ENCODE measurements at regions not wholly inside any gene's neighbourhood (a gene's known extent, or its start where the extent isn't known, plus 50 kb on each side); places are given as distances from the start of the nearest gene placed in this dataset.

DNA sequence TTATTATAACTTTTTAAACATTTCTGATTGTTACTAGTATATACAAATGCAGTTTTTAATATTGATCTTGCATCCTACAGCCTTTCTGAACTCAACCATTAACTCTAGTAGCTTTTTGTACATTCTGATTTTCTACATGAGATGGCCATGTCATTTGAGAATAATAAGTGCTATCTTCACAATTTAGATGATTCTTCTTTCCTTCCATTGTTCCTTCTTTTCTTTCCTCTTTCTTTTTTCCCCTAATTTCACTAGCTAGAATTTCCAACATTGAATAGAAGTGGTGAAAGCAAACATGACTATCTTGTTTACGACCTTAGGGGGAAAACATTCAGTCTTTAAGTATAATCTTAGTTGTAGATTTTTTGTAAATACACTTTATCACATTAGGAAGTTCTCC lies 128.2 kb upstream of the PRSS16 start:
- Mint-ChIP-seq H3K27me3 (peaks cover 3 to 5% of the 10 kb centered on the region in 2 donors), H3K27ac (no peak overlapping the region), H3K9me3 (no peaks in the 10 kb centered on the region), H3K4me1 (peaks cover 0 to 11% (median 7%) of the 10 kb centered on the region in 3 donors), H3K4me3 (no peak overlapping the region), H3K36me3 (no peaks in the 10 kb centered on the region)
- CTCF ChIA-PET = interaction anchor here (0.6 to 1.4 kb wide), 2 partner anchors 8 to 1102 kb away, joined by 3 to 4 read pairs; a partner anchor contains a TSS
- H3K27me3 ChIP-seq (replicated peaks in 1 of 2; ENCODE audit: control insufficient read depth in 2 of 2, extremely low read depth in 1 of 2, insufficient read depth in 2 of 2, low read length in 1 of 2) = peaks cover 0 to 11% of the 10 kb centered on the region in 2 experiments
- DNase-seq (no peak), ATAC-seq (replicated peaks in 1 of 4) (no peak)
- H3K4me1 ChIP-seq (ENCODE audit: control insufficient read depth in 1 of 2, extremely low read depth in 1 of 2, insufficient read depth in 2 of 2, low read length in 2 of 2) = peaks cover 0 to 3% of the 10 kb centered on the region in 2 experiments
- peaks cover 0 to 3% of the 10 kb centered on the region in 2 donors for H3K36me3 ChIP-seq (ENCODE audit: control insufficient read depth in 2 of 2, extremely low read depth in 1 of 2, insufficient read depth in 1 of 2, low read length in 1 of 2)
- no peak overlapping the region for H3K27ac ChIP-seq (ENCODE audit: low read length)
- H3K9me3 ChIP-seq = no peaks in the 10 kb centered on the region
- H3K4me3 ChIP-seq (ENCODE audit: control insufficient read depth in 1 of 2, extremely low read depth in 1 of 2, low read length in 1 of 2) = no peak overlapping the region
- WGBS (ENCODE audit: insufficient coverage) = no CpG with 5 or more reads among the region's 1 CpG
- POLR2A ChIA-PET = interaction anchor here (0.5 to 0.6 kb wide), 3 partner anchors 9 to 902 kb away, joined by 3 to 6 read pairs (median 4); no protein-coding TSS in a partner anchor

DNA sequence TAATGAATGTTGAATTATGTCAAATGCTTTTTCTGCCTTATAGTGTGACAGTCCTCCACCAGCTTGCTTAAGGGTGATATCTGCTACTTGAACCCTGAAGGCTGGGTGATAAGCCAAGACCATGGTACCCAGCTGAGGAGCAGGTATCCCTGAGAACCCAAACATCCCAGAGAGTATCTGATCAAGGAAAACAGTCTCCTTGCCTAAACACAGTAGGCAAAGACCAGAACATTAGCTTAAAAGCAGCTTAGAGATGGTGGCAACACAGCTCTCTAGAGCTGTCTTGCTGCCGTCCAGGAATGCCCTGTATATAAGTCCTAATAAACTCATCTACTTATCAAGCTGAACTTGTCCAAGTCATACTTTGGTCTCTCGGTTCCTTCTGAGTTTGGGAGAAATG lies 127.7 kb upstream of the PRSS16 start:
- ChIA-PET POLR2A (interaction anchor here in 1 of 2 donors (0.6 kb wide), 2 partner anchors 833 to 903 kb away, joined by 3 to 4 read pairs; no protein-coding TSS in a partner anchor), CTCF (interaction anchor here in 1 of 2 donors (0.6 kb wide), 1 partner anchor 1102 kb away, joined by 4 read pairs; a partner anchor contains a TSS)
- Histone ChIP-seq H3K36me3 (ENCODE audit: control insufficient read depth in 2 of 2, extremely low read depth in 1 of 2, insufficient read depth in 1 of 2, low read length in 1 of 2) (peaks cover 0 to 3% of the 10 kb centered on the region in 2 donors), H3K4me3 (ENCODE audit: control insufficient read depth in 1 of 2, extremely low read depth in 1 of 2, low read length in 1 of 2) (no peak overlapping the region), H3K27ac (ENCODE audit: low read length) (no peak overlapping the region), H3K27me3 (replicated peaks in 1 of 2; ENCODE audit: control insufficient read depth in 2 of 2, extremely low read depth in 1 of 2, insufficient read depth in 2 of 2, low read length in 1 of 2) (peaks cover 0 to 7% of the 10 kb centered on the region in 2 experiments), H3K9me3 (no peaks in the 10 kb centered on the region), H3K4me1 (ENCODE audit: control insufficient read depth in 1 of 2, extremely low read depth in 1 of 2, insufficient read depth in 2 of 2, low read length in 2 of 2) (peaks cover 0 to 3% of the 10 kb centered on the region in 2 experiments)
- H3K27me3 Mint-ChIP-seq = peaks cover 2 to 3% of the 10 kb centered on the region in 2 donors
- ATAC-seq (replicated peaks in 1 of 4) (no peak), DNase-seq (no peak)
- no peak overlapping the region for H3K4me3 Mint-ChIP-seq
- H3K27ac Mint-ChIP-seq = no peak overlapping the region
- no peaks in the 10 kb centered on the region for H3K9me3 Mint-ChIP-seq
- peaks cover 0 to 11% (median 7%) of the 10 kb centered on the region in 3 donors for H3K4me1 Mint-ChIP-seq
- no CpG with 5 or more reads among the region's 2 CpGs for WGBS (ENCODE audit: insufficient coverage)
- no peaks in the 10 kb centered on the region for H3K36me3 Mint-ChIP-seq

- Mint-ChIP-seq H3K9me3 (no peaks in the 10 kb centered on the region), H3K4me1 (peaks cover 0 to 16% (median 13%) of the 10 kb centered on the region in 3 donors), H3K4me3 (no peak overlapping the region), H3K27ac (no peak overlapping the region), H3K36me3 (no peaks in the 10 kb centered on the region), H3K27me3 (peaks cover 0 to 3% of the 10 kb centered on the region in 2 donors)
- no peak overlapping the region for H3K27ac ChIP-seq (ENCODE audit: low read length)
- CTCF ChIA-PET = interaction anchor here in 1 of 2 donors (0.5 to 0.7 kb wide), 2 partner anchors 809 to 1121 kb away, joined by 3 to 4 read pairs; no protein-coding TSS in a partner anchor
- POLR2A ChIA-PET = no interaction called here
- H3K36me3 ChIP-seq (ENCODE audit: control insufficient read depth in 2 of 2, extremely low read depth in 1 of 2, insufficient read depth in 1 of 2, low read length in 1 of 2) = peaks cover 0 to 3% of the 10 kb centered on the region in 2 donors
- no peaks in the 10 kb centered on the region for H3K9me3 ChIP-seq
- H3K4me1 ChIP-seq (ENCODE audit: control insufficient read depth in 1 of 2, extremely low read depth in 1 of 2, insufficient read depth in 2 of 2, low read length in 2 of 2) = peaks cover 1 to 5% of the 10 kb centered on the region in 2 experiments
- H3K27me3 ChIP-seq (replicated peaks in 1 of 2; ENCODE audit: control insufficient read depth in 2 of 2, extremely low read depth in 1 of 2, insufficient read depth in 2 of 2, low read length in 1 of 2) = no peaks in the 10 kb centered on the region
- ATAC-seq (replicated peaks in 1 of 4) (no peak), DNase-seq (no peak)
- WGBS (ENCODE audit: insufficient coverage) = no CpG with 5 or more reads among the region's 2 CpGs
- H3K4me3 ChIP-seq (ENCODE audit: control insufficient read depth in 1 of 2, extremely low read depth in 1 of 2, low read length in 1 of 2) = no peak overlapping the region
These were observed 125.9 kb upstream of the PRSS16 start for GRCh38 chr6:27121640-27122039.

DNA sequence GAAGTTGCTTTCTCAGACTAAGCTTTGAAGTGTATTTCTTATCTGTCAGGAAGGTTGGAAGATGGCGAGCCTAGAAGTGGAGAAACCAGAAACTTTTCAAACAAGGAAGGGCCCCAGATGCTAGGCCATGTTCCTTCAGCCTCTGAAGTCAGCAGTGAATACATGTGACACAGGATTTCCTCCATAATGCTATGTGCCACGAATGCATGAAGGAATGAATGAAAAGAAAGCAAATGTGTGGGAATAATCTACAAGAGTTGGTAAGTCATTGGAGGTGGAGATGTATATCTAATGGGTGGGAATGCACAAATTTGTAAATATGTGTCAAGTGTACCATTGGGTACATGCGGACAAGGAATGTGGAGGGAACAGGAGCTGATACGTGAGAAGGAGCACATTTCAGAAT lies 123.2 kb upstream of the PRSS16 start:
- Mint-ChIP-seq H3K4me3 (no peak overlapping the region), H3K36me3 (no peaks in the 10 kb centered on the region), H3K27ac (no peak overlapping the region), H3K27me3 (no peaks in the 10 kb centered on the region), H3K4me1 (peaks cover 6 to 30% (median 23%) of the 10 kb centered on the region in 3 donors), H3K9me3 (no peaks in the 10 kb centered on the region)
- Histone ChIP-seq H3K36me3 (ENCODE audit: control insufficient read depth in 2 of 2, extremely low read depth in 1 of 2, insufficient read depth in 1 of 2, low read length in 1 of 2) (peaks cover 0 to 3% of the 10 kb centered on the region in 2 donors), H3K4me1 (ENCODE audit: control insufficient read depth in 1 of 2, extremely low read depth in 1 of 2, insufficient read depth in 2 of 2, low read length in 2 of 2) (peaks cover 6 to 12% of the 10 kb centered on the region in 2 experiments), H3K27me3 (replicated peaks in 1 of 2; ENCODE audit: control insufficient read depth in 2 of 2, extremely low read depth in 1 of 2, insufficient read depth in 2 of 2, low read length in 1 of 2) (no peaks in the 10 kb centered on the region), H3K9me3 (no peaks in the 10 kb centered on the region), H3K4me3 (ENCODE audit: control insufficient read depth in 1 of 2, extremely low read depth in 1 of 2, low read length in 1 of 2) (no peak overlapping the region), H3K27ac (ENCODE audit: low read length) (no peak overlapping the region)
- CTCF ChIA-PET = interaction anchor here in 1 of 2 donors (0.6 kb wide), 1 partner anchor 75 kb away, joined by 4 read pairs; no protein-coding TSS in a partner anchor
- ATAC-seq (replicated peaks in 1 of 4) (no peak), DNase-seq (no peak)
- 92% methylated on average over 2 of the region's 4 CpGs for WGBS (ENCODE audit: insufficient coverage)
- POLR2A ChIA-PET = interaction anchor here in 1 of 2 donors (0.5 kb wide), 1 partner anchor 531 kb away, joined by 5 read pairs; no protein-coding TSS in a partner anchor

DNA sequence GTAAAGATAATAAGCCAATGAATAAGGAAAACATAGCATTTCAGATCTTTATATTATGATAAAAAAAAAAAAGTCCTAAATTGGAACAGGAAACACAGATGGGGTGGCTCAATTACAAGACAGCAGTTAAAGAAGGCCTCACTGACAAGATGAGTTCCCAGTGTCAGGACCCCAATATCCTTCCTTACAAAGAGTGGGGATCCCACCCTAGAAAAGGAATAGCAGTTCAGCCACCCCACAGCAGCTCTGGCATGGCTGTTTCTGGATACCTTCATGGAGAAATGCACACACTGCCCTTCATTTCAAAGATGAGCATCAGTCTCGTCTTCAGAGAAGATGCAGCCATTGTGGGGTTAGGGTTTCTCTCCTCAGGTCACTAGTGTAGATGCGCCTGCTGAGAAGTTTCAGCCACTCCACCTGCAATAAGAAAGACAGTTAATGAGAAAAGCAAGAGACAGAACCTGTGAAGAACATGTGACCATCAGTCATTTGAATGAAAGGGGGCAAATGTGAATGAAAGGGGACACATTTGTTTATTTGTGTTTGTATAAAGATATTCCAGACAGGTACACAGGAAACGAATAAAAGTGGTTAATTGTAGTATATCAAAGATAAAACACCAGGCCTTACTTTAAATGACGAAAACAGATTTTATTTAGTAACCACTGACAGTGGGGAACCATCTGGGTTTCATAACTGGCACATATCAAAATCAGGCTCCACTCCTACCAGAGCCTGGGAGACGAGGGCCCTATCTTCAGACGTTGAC lies 121.3 kb upstream of the PRSS16 start:
- Histone ChIP-seq H3K4me3 (ENCODE audit: control insufficient read depth in 1 of 2, extremely low read depth in 1 of 2, low read length in 1 of 2) (no peak overlapping the region), H3K9me3 (no peaks in the 10 kb centered on the region), H3K27me3 (replicated peaks in 1 of 2; ENCODE audit: control insufficient read depth in 2 of 2, extremely low read depth in 1 of 2, insufficient read depth in 2 of 2, low read length in 1 of 2) (no peaks in the 10 kb centered on the region), H3K4me1 (ENCODE audit: control insufficient read depth in 1 of 2, extremely low read depth in 1 of 2, insufficient read depth in 2 of 2, low read length in 2 of 2) (peaks cover 10 to 11% of the 10 kb centered on the region in 2 experiments), H3K27ac (ENCODE audit: low read length) (peak overlapping the region; percentile 57), H3K36me3 (ENCODE audit: control insufficient read depth in 2 of 2, extremely low read depth in 1 of 2, insufficient read depth in 1 of 2, low read length in 1 of 2) (peaks cover 0 to 3% of the 10 kb centered on the region in 2 donors)
- WGBS (ENCODE audit: insufficient coverage) = 100% methylated on average over 1 of the region's 6 CpGs
- DNase-seq (no peak), ATAC-seq (replicated peaks in 1 of 4) (no peak)
- POLR2A ChIA-PET = interaction anchor here in 1 of 2 donors (0.6 kb wide), 1 partner anchor 22 kb away, joined by 8 read pairs; no protein-coding TSS in a partner anchor
- Mint-ChIP-seq H3K27me3 (no peaks in the 10 kb centered on the region), H3K27ac (peak overlapping the region; percentile 82 to 86), H3K9me3 (no peaks in the 10 kb centered on the region), H3K4me3 (peak overlapping the region in 2 of 3 donors; percentile 69 to 76), H3K36me3 (no peaks in the 10 kb centered on the region), H3K4me1 (peaks cover 10 to 22% (median 16%) of the 10 kb centered on the region in 3 donors)
- CTCF ChIA-PET = interaction anchor here (0.6 to 1.5 kb wide), 22 partner anchors 17 to 1040 kb away, joined by 3 to 30 read pairs (median 4); a partner anchor contains a TSS

DNA sequence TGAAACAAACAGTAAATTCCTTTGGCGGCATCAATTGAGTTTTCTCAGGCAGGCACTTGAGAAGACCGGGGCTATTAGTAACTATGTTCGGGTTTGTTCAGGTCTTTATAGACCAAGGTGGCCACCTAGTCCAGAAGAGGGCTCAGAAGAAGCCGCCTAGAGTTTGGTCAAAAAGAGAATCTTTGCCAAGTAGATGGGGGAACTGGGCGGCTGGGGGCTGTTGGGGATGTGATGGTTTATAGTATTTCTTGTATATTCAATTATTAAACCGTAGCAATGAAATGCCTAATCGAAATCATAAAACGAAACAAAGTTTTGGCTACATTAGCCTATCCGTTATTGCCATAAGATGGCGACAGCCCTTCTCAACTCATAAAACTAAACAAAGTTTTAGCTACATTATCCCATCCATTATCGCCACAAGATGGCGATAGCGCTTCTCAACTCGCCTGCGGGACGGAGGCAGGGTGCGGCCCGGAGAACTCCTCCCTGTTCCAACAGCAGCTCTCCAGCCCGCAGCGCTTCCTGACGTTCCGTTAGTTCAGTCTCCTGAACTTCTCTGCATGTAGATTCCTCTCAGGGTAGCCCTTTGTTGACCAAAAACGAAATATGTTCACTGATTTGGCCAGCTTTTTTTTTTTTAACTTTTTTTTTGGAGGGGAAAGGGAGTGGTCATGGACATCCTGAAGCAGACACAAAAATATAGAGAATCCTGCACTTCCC lies 120.5 kb upstream of the PRSS16 start:
- Mint-ChIP-seq H3K27me3 (no peaks in the 10 kb centered on the region), H3K27ac (peak overlapping the region; percentile 82 to 86), H3K36me3 (no peaks in the 10 kb centered on the region), H3K4me1 (peaks cover 10 to 20% (median 16%) of the 10 kb centered on the region in 3 donors), H3K9me3 (no peaks in the 10 kb centered on the region), H3K4me3 (peak overlapping the region; percentile 68 to 76 (median 69))
- Histone ChIP-seq H3K9me3 (no peaks in the 10 kb centered on the region), H3K27ac (ENCODE audit: low read length) (peak overlapping the region; percentile 57), H3K27me3 (replicated peaks in 1 of 2; ENCODE audit: control insufficient read depth in 2 of 2, extremely low read depth in 1 of 2, insufficient read depth in 2 of 2, low read length in 1 of 2) (no peaks in the 10 kb centered on the region), H3K36me3 (ENCODE audit: control insufficient read depth in 2 of 2, extremely low read depth in 1 of 2, insufficient read depth in 1 of 2, low read length in 1 of 2) (peaks cover 0 to 3% of the 10 kb centered on the region in 2 donors), H3K4me3 (ENCODE audit: control insufficient read depth in 1 of 2, extremely low read depth in 1 of 2, low read length in 1 of 2) (peak overlapping the region; percentile 11 to 27), H3K4me1 (ENCODE audit: control insufficient read depth in 1 of 2, extremely low read depth in 1 of 2, insufficient read depth in 2 of 2, low read length in 2 of 2) (peaks cover 10 to 17% of the 10 kb centered on the region in 2 experiments)
- CTCF ChIA-PET = interaction anchor here (0.6 to 1.5 kb wide), 30 partner anchors 8 to 1739 kb away, joined by 3 to 30 read pairs (median 4); a partner anchor contains a TSS
- POLR2A ChIA-PET = interaction anchor here (0.6 to 1.1 kb wide), 3 partner anchors 19 to 767 kb away, joined by 3 to 4 read pairs (median 3); a partner anchor contains a TSS
- DNase-seq (peak; percentile 54 to 94 (median 74)), ATAC-seq (replicated peaks in 1 of 4) (peak; percentile 70 to 87 (median 84))
- 13% methylated on average over 13 of the region's 23 CpGs for WGBS (ENCODE audit: insufficient coverage)

Data from T-cell (primary cell).